ENCODE measurements at regions not wholly inside any gene's neighbourhood (a gene's known extent, or its start where the extent isn't known, plus 50 kb on each side); places are given as distances from the start of the nearest gene placed in this dataset.
"Not testable (repeated sequence)": the region's sequence is repeated elsewhere in the genome, so short reads cannot be mapped to it uniquely, and the experiment has no call there.

GRCh38 chr7:150169943-150170490, 153.1 kb upstream of the LRRC61 start:
- H2AK5ac ChIP-seq (ENCODE audit: low read depth, low read length); H3K27me3 ChIP-seq (replicated peaks in 1 of 4; ENCODE audit: control insufficient read depth in 3 of 4, extremely low read depth in 1 of 4, insufficient read depth in 3 of 4, low read length in 3 of 4); FAIRE-seq; H3K56ac ChIP-seq (replicated peaks; ENCODE audit: insufficient read length, low read depth, low read length); H2BK120ac ChIP-seq (replicated peaks; ENCODE audit: low read depth, low read length); H2BK12ac ChIP-seq (ENCODE audit: low read depth, low read length); H3K14ac ChIP-seq (ENCODE audit: insufficient read length); H3K4me2 ChIP-seq (ENCODE audit: insufficient read depth in 1 of 2, low read depth in 2 of 2, low read length in 2 of 2); H3K4ac ChIP-seq (replicated peaks; ENCODE audit: insufficient read length, low read depth, low read length); H3K23ac ChIP-seq (ENCODE audit: insufficient read length); H3K18ac ChIP-seq (ENCODE audit: extremely low read depth, low read length); POLR2A ChIA-PET (ENCODE audit: partially characterized antibody); H4K91ac ChIP-seq (replicated peaks; ENCODE audit: insufficient read length, low read length); H3K23me2 ChIP-seq (ENCODE audit: low read depth, low read length); H3K9ac ChIP-seq (replicated peaks in 1 of 4; ENCODE audit: extremely low read depth in 1 of 4, low read depth in 3 of 4, low read length in 3 of 4); CTCF ChIA-PET (ENCODE audit: partially characterized antibody); H3K27ac ChIP-seq (ENCODE audit: low read depth, low read length); H4K20me1 ChIP-seq (replicated peaks in 1 of 2; ENCODE audit: control insufficient read depth in 1 of 2, insufficient read depth in 2 of 2, low read length in 2 of 2); H3K9me3 ChIP-seq (ENCODE audit: insufficient read depth in 2 of 2, low read depth in 1 of 2, low read length in 1 of 2); H2AFZ ChIP-seq (ENCODE audit: low read length); H2BK15ac ChIP-seq (ENCODE audit: low read length); H2BK20ac ChIP-seq (ENCODE audit: low read length); H4K8ac ChIP-seq (ENCODE audit: extremely low read depth, insufficient read depth, low read length); H3K79me2 ChIP-seq (ENCODE audit: control insufficient read depth in 1 of 2, insufficient read depth in 2 of 2, low read length in 2 of 2); H3K79me1 ChIP-seq (ENCODE audit: low read depth, low read length); H3K4me1 ChIP-seq (replicated peaks in 1 of 4; ENCODE audit: control insufficient read depth in 3 of 4, insufficient read depth in 4 of 4, low read length in 3 of 4); H4K5ac ChIP-seq (ENCODE audit: insufficient read length, low read depth, low read length); H2BK5ac ChIP-seq (ENCODE audit: low read depth, low read length); H3K36me3 ChIP-seq (ENCODE audit: control insufficient read depth in 2 of 4, insufficient read depth in 4 of 4, low read length in 3 of 4); DNase-seq (ENCODE audit: low read depth in 1 of 2, low spot score in 2 of 2); H3K4me3 ChIP-seq (ENCODE audit: extremely low read depth in 1 of 4, insufficient read depth in 2 of 4, low read depth in 3 of 4, low read length in 4 of 4): not testable (repeated sequence)
- WGBS, 2 experiments (ENCODE audit: extremely low coverage in 1 of 2, insufficient coverage in 1 of 2, insufficient read length in 1 of 2, insufficient replicate concordance in 2 of 2, low coverage in 1 of 2, low lambda C conversion rate in 2 of 2, missing lambda C conversion rate in 1 of 2): 100% methylated on average over 2 of the region's 4 CpGs; no CpG with 5 or more reads in 1 of the 2 experiments

- H3K4me3 ChIP-seq (ENCODE audit: extremely low read depth in 1 of 4, insufficient read depth in 2 of 4, low read depth in 3 of 4, low read length in 4 of 4); H3K36me3 ChIP-seq (ENCODE audit: control insufficient read depth in 2 of 4, insufficient read depth in 4 of 4, low read length in 3 of 4); H2BK12ac ChIP-seq (ENCODE audit: low read depth, low read length); H3K9me3 ChIP-seq (ENCODE audit: insufficient read depth in 2 of 2, low read depth in 1 of 2, low read length in 1 of 2); H3K79me2 ChIP-seq (ENCODE audit: control insufficient read depth in 1 of 2, insufficient read depth in 2 of 2, low read length in 2 of 2); H3K4ac ChIP-seq (replicated peaks; ENCODE audit: insufficient read length, low read depth, low read length); H3K4me1 ChIP-seq (replicated peaks in 1 of 4; ENCODE audit: control insufficient read depth in 3 of 4, insufficient read depth in 4 of 4, low read length in 3 of 4); H3K4me2 ChIP-seq (ENCODE audit: insufficient read depth in 1 of 2, low read depth in 2 of 2, low read length in 2 of 2); H3K27me3 ChIP-seq (replicated peaks in 1 of 4; ENCODE audit: control insufficient read depth in 3 of 4, extremely low read depth in 1 of 4, insufficient read depth in 3 of 4, low read length in 3 of 4); H2BK20ac ChIP-seq (ENCODE audit: low read length); H4K91ac ChIP-seq (replicated peaks; ENCODE audit: insufficient read length, low read length); H3K18ac ChIP-seq (ENCODE audit: extremely low read depth, low read length); H3K27ac ChIP-seq (ENCODE audit: low read depth, low read length); H3K23me2 ChIP-seq (ENCODE audit: low read depth, low read length); H3K79me1 ChIP-seq (ENCODE audit: low read depth, low read length); DNase-seq (ENCODE audit: low read depth in 1 of 2, low spot score in 2 of 2); H2BK15ac ChIP-seq (ENCODE audit: low read length); H3K56ac ChIP-seq (replicated peaks; ENCODE audit: insufficient read length, low read depth, low read length); H4K5ac ChIP-seq (ENCODE audit: insufficient read length, low read depth, low read length); H3K14ac ChIP-seq (ENCODE audit: insufficient read length); H2BK120ac ChIP-seq (replicated peaks; ENCODE audit: low read depth, low read length); H4K20me1 ChIP-seq (replicated peaks in 1 of 2; ENCODE audit: control insufficient read depth in 1 of 2, insufficient read depth in 2 of 2, low read length in 2 of 2); FAIRE-seq; H2AFZ ChIP-seq (ENCODE audit: low read length); H2BK5ac ChIP-seq (ENCODE audit: low read depth, low read length); POLR2A ChIA-PET (ENCODE audit: partially characterized antibody); H4K8ac ChIP-seq (ENCODE audit: extremely low read depth, insufficient read depth, low read length); H3K9ac ChIP-seq (replicated peaks in 1 of 4; ENCODE audit: extremely low read depth in 1 of 4, low read depth in 3 of 4, low read length in 3 of 4); H2AK5ac ChIP-seq (ENCODE audit: low read depth, low read length); H3K23ac ChIP-seq (ENCODE audit: insufficient read length): not testable (repeated sequence)
- CTCF ChIA-PET (ENCODE audit: partially characterized antibody): interaction anchor here (0.6 kb wide), 1 partner anchor 18 kb away, joined by 3 read pairs; no protein-coding TSS in a partner anchor
- 92% methylated on average over 1 of the region's 1 CpG; no CpG with 5 or more reads in 1 of the 2 experiments for WGBS, 2 experiments (ENCODE audit: extremely low coverage in 1 of 2, insufficient coverage in 1 of 2, insufficient read length in 1 of 2, insufficient replicate concordance in 2 of 2, low coverage in 1 of 2, low lambda C conversion rate in 2 of 2, missing lambda C conversion rate in 1 of 2)
These were observed 139.6 kb upstream of the LRRC61 start for GRCh38 chr7:150183602-150184001.
